H1 (cell line): ENCODE measurements at regions not wholly inside any gene's neighbourhood (a gene's known extent, or its start where the extent isn't known, plus 50 kb on each side); places are given as distances from the start of the nearest gene placed in this dataset.

Source experiments
- CTCF ChIA-PET: fragments of 300-600 bp; sonication (Branson Sonifier 250); formaldehyde crosslinking; loops from one replicate; lab custom pipeline; 2021; ENCODE audit not compliant: partially characterized antibody; lab: Charles Lee
- POLR2A ChIA-PET: fragments of 300-600 bp; sonication (Branson Sonifier 250); formaldehyde crosslinking; loops from one replicate; lab custom pipeline; 2021; ENCODE audit warnings: inconsistent platforms; ENCODE audit not compliant: partially characterized antibody; lab: Charles Lee
- DNase-seq, 2 experiments: peaks; one replicate each; pipeline versions ENCODE4 v3.0.0 to v3.0.0-alpha.2; 2010 to 2022; ENCODE audit warnings: low spot score in 2 of 2, low read depth in 1 of 2, mixed read lengths in 1 of 2
- FAIRE-seq: peaks from 2 replicates; lab custom pipeline; 2011; peaks lifted over from hg19 to GRCh38; lab: Jason Lieb, UNC
- H2AFZ ChIP-seq: 2 replicates; pipeline ENCODE4 v1.8.1; 2012; ENCODE audit warnings: low read length, inconsistent platforms
- H2AK5ac ChIP-seq: 2 replicates; pipeline ENCODE4 v1.6.1; 2013; ENCODE audit warnings: low read depth, low read length
- H2BK120ac ChIP-seq: replicated peaks from 2 replicates; pipeline ENCODE3; 2013; ENCODE audit warnings: low read depth, low read length, inconsistent platforms
- H2BK12ac ChIP-seq: 2 replicates; pipeline ENCODE4 v1.6.1; 2013; ENCODE audit warnings: low read depth, low read length
- H2BK15ac ChIP-seq: 2 replicates; pipeline ENCODE4 v1.6.1; 2013; ENCODE audit warnings: low read length
- H2BK20ac ChIP-seq: 2 replicates; pipeline ENCODE4 v1.6.1; 2013; ENCODE audit warnings: low read length
- H2BK5ac ChIP-seq: 2 replicates; pipeline ENCODE4 v1.6.1; 2013; ENCODE audit warnings: low read depth, low read length
- H3K14ac ChIP-seq: 2 replicates; pipeline ENCODE4 v1.6.1; 2013; ENCODE audit warnings: inconsistent platforms; ENCODE audit not compliant: insufficient read length
- H3K18ac ChIP-seq: 2 replicates; pipeline ENCODE4 v1.6.1; 2013; ENCODE audit warnings: low read length; ENCODE audit errors: extremely low read depth
- H3K23ac ChIP-seq: 2 replicates; pipeline ENCODE4 v1.6.1; 2013; ENCODE audit warnings: inconsistent platforms; ENCODE audit not compliant: insufficient read length
- H3K23me2 ChIP-seq: 2 replicates; pipeline ENCODE4 v1.6.1; 2013; ENCODE audit warnings: low read depth, low read length
- H3K27ac ChIP-seq: 2 replicates; pipeline ENCODE4 v1.6.1; 2011; ENCODE audit warnings: low read depth, low read length, inconsistent platforms
- H3K27me3 ChIP-seq, 4 experiments: replicated peaks in 1 of 4; 1 replicate in 1 of 4; 2 replicates in 3 of 4; pipeline versions ENCODE4 v1.6.1 to v1.8.1; 2011 to 2013; ENCODE audit warnings: low read length in 3 of 4, mild to moderate bottlenecking in 3 of 4, inconsistent platforms in 2 of 4, mixed read lengths in 2 of 4, moderate library complexity in 1 of 4; ENCODE audit not compliant: control insufficient read depth in 3 of 4, insufficient read depth in 3 of 4; ENCODE audit errors: extremely low read depth in 1 of 4
- H3K36me3 ChIP-seq, 4 experiments: 2 replicates each; pipeline versions ENCODE4 v1.6.1 to v1.8.1; 2011 to 2013; ENCODE audit warnings: mild to moderate bottlenecking in 4 of 4, low read length in 3 of 4, moderate library complexity in 2 of 4, control low read depth in 1 of 4, inconsistent platforms in 1 of 4; ENCODE audit not compliant: insufficient read depth in 4 of 4, control insufficient read depth in 2 of 4
- H3K4ac ChIP-seq: replicated peaks from 2 replicates; pipeline ENCODE3; 2013; ENCODE audit warnings: low read length, low read depth, mixed read lengths, inconsistent platforms; ENCODE audit not compliant: insufficient read length
- H3K4me1 ChIP-seq, 4 experiments: replicated peaks in 1 of 4; 1 replicate in 1 of 4; 2 replicates in 3 of 4; pipeline versions ENCODE4 v1.6.1 to v1.8.1; 2011 to 2013; ENCODE audit warnings: low read length in 3 of 4, inconsistent platforms in 2 of 4, mixed read lengths in 1 of 4; ENCODE audit not compliant: insufficient read depth in 4 of 4, control insufficient read depth in 3 of 4
- H3K4me2 ChIP-seq, 2 experiments: 2 replicates each; pipeline versions ENCODE4 v1.6.1 to v1.8.1; 2011 to 2013; ENCODE audit warnings: low read depth in 2 of 2, low read length in 2 of 2, control low read depth in 1 of 2, inconsistent platforms in 1 of 2, mild to moderate bottlenecking in 1 of 2; ENCODE audit not compliant: insufficient read depth in 1 of 2
- H3K4me3 ChIP-seq, 4 experiments: fragments of 200-600, 300-600 bp in 1 of 4; sonication (generic), shearing (Covaris generic), sonication (Bioruptor Twin) in 1 of 4; 2 replicates each; pipeline versions ENCODE4 v1.5.1 to v1.8.1; 2011 to 2016; ENCODE audit warnings: low read length in 4 of 4, low read depth in 3 of 4, control low read depth in 2 of 4, inconsistent platforms in 2 of 4, mild to moderate bottlenecking in 2 of 4, mixed read lengths in 1 of 4, moderate library complexity in 1 of 4; ENCODE audit not compliant: insufficient read depth in 2 of 4; ENCODE audit errors: extremely low read depth in 1 of 4
- H3K56ac ChIP-seq: replicated peaks from 2 replicates; pipeline ENCODE3; 2013; ENCODE audit warnings: low read depth, mild to moderate bottlenecking, mixed read lengths, low read length, inconsistent platforms; ENCODE audit not compliant: insufficient read length
- H3K79me1 ChIP-seq: 2 replicates; pipeline ENCODE4 v1.6.1; 2013; ENCODE audit warnings: low read depth, low read length, control low read depth
- H3K79me2 ChIP-seq, 2 experiments: 2 replicates each; pipeline versions ENCODE4 v1.6.1 to v1.8.1; 2012 to 2013; ENCODE audit warnings: low read length in 2 of 2, mild to moderate bottlenecking in 2 of 2, inconsistent platforms in 1 of 2; ENCODE audit not compliant: insufficient read depth in 2 of 2, control insufficient read depth in 1 of 2
- H3K9ac ChIP-seq, 4 experiments: replicated peaks in 1 of 4; 1 replicate in 1 of 4; 2 replicates in 3 of 4; pipeline versions ENCODE4 v1.6.1 to v1.8.1; 2011 to 2013; ENCODE audit warnings: low read depth in 3 of 4, low read length in 3 of 4, control low read depth in 2 of 4, mild to moderate bottlenecking in 2 of 4, moderate library complexity in 2 of 4, inconsistent platforms in 1 of 4; ENCODE audit errors: extremely low read depth in 1 of 4
- H3K9me3 ChIP-seq, 2 experiments: 2 replicates each; pipeline versions ENCODE4 v1.6.1 to v1.8.1; 2012 to 2013; ENCODE audit warnings: mild to moderate bottlenecking in 2 of 2, moderate library complexity in 2 of 2, control low read depth in 1 of 2, inconsistent platforms in 1 of 2, low read depth in 1 of 2, low read length in 1 of 2, mixed read lengths in 1 of 2; ENCODE audit not compliant: insufficient read depth in 2 of 2
- H4K20me1 ChIP-seq, 2 experiments: replicated peaks in 1 of 2; 2 replicates each; pipeline versions ENCODE3 to v1.8.1; 2011 to 2013; ENCODE audit warnings: inconsistent platforms in 2 of 2, low read length in 2 of 2, mild to moderate bottlenecking in 1 of 2; ENCODE audit not compliant: insufficient read depth in 2 of 2, control insufficient read depth in 1 of 2
- H4K5ac ChIP-seq: 2 replicates; pipeline ENCODE4 v1.6.1; 2013; ENCODE audit warnings: low read length, low read depth, mixed read lengths, inconsistent platforms; ENCODE audit not compliant: insufficient read length
- H4K8ac ChIP-seq: 2 replicates; pipeline ENCODE4 v1.8.0; 2013; ENCODE audit warnings: mild to moderate bottlenecking, moderate library complexity, low read length, inconsistent platforms; ENCODE audit not compliant: insufficient read depth; ENCODE audit errors: extremely low read depth
- H4K91ac ChIP-seq: replicated peaks from 2 replicates; pipeline ENCODE3; 2013; ENCODE audit warnings: low read length, mixed read lengths, inconsistent platforms; ENCODE audit not compliant: insufficient read length
- MAFK ChIP-seq: IDR thresholded peaks from 2 replicates; pipeline ENCODE4 v1.6.1; 2012; ENCODE audit warnings: low read depth, mild to moderate bottlenecking, improper control_type of control experiment, low read length
- WGBS, 2 experiments: shearing (Covaris generic) in 1 of 2; methylation state at CpG; one replicate each; pipeline versions ENCODE4 v1.1.6 to v1.1.7; 2013 to 2015; ENCODE audit warnings: low lambda C conversion rate in 2 of 2, mixed read lengths in 2 of 2, inconsistent platforms in 1 of 2, low coverage in 1 of 2, missing lambda C conversion rate in 1 of 2; ENCODE audit not compliant: insufficient replicate concordance in 2 of 2, insufficient coverage in 1 of 2, insufficient read length in 1 of 2; ENCODE audit errors: extremely low coverage in 1 of 2, missing lambda C conversion rate in 1 of 2; 5-methylcytosine and 5-hydroxymethylcytosine counted together

GRCh38 chr16:86403541-86404163 is 106.7 kb upstream of the FOXF1 start:
- H3K79me2 ChIP-seq = no peaks in the 10 kb centered on the region
- no peak overlapping the region for H4K5ac ChIP-seq
- ChIA-PET POLR2A (no interaction called here), CTCF (interaction anchor here (1.8 kb wide), 1 partner anchor 13 kb away, joined by 4 read pairs; no protein-coding TSS in a partner anchor)
- no peak overlapping the region for H2AFZ ChIP-seq
- H3K14ac ChIP-seq = no peak overlapping the region
- H3K4me2 ChIP-seq = no peak overlapping the region
- H3K27ac ChIP-seq = no peak overlapping the region
- no peaks in the 10 kb centered on the region; a peak in 1 of 7 replicates for H3K4me1 ChIP-seq
- H2BK20ac ChIP-seq = no peak overlapping the region
- H3K56ac ChIP-seq = no peak overlapping the region
- H2AK5ac ChIP-seq = no peak overlapping the region
- no peak for TF ChIP-seq MAFK
- no peak overlapping the region for H4K8ac ChIP-seq
- H2BK120ac ChIP-seq = no peak overlapping the region
- H3K4me3 ChIP-seq = no peak overlapping the region
- no peaks in the 10 kb centered on the region for H3K79me1 ChIP-seq
- no peak overlapping the region for H3K18ac ChIP-seq
- H2BK5ac ChIP-seq = no peak overlapping the region
- H4K20me1 ChIP-seq = no peaks in the 10 kb centered on the region
- 74% methylated on average over 8 of the region's 8 CpGs; no CpG with 5 or more reads in 1 of the 2 experiments for WGBS, 2 experiments
- no peaks in the 10 kb centered on the region for H3K36me3 ChIP-seq
- FAIRE-seq = no peak
- H3K9me3 ChIP-seq = no peaks in the 10 kb centered on the region
- H3K23me2 ChIP-seq = no peaks in the 10 kb centered on the region
- no peak overlapping the region for H3K23ac ChIP-seq
- H2BK12ac ChIP-seq = no peak overlapping the region
- H4K91ac ChIP-seq = no peak overlapping the region
- DNase-seq = no peak
- H3K9ac ChIP-seq = no peak overlapping the region
- H3K4ac ChIP-seq = no peak overlapping the region
- H3K27me3 ChIP-seq = no peaks in the 10 kb centered on the region
- H2BK15ac ChIP-seq = no peak overlapping the region
